NOMO-1 (cell line): ENCODE measurements at regions not wholly inside any gene's neighbourhood (a gene's known extent, or its start where the extent isn't known, plus 50 kb on each side); places are given as distances from the start of the nearest gene placed in this dataset.
"Not testable (repeated sequence)": the region's sequence is repeated elsewhere in the genome, so short reads cannot be mapped to it uniquely, and the experiment has no call there.

Experiments used
- DNase-seq, 2 experiments: peaks; one replicate each; lab custom pipeline; 2025; ENCODE audit not compliant: unreplicated experiment in 2 of 2; lab: John Stamatoyannopoulos, UW

GRCh38 chr6:67883500-67884366 lies 751.3 kb upstream of the ADGRB3 start:
- no peak for DNase-seq

GRCh38 chr6:67882436-67883311 lies 752.4 kb upstream of the ADGRB3 start:
- DNase-seq: no peak

- no peak for DNase-seq
Measured at GRCh38 chr6:67881706-67882065, 753.4 kb upstream of the ADGRB3 start.

- no peak for DNase-seq
Measured at GRCh38 chr6:67880939-67881705, 754.0 kb upstream of the ADGRB3 start.

- DNase-seq: not testable (repeated sequence)
Measured at GRCh38 chr6:67880343-67880742, 754.7 kb upstream of the ADGRB3 start.

GRCh38 chr6:67879928-67880327 lies 755.2 kb upstream of the ADGRB3 start:
- DNase-seq: not testable (repeated sequence)

- not testable (repeated sequence) for DNase-seq
Measured at GRCh38 chr6:67879105-67879904, 755.8 kb upstream of the ADGRB3 start.

GRCh38 chr6:67878216-67878615 lies 756.9 kb upstream of the ADGRB3 start:
- not testable (repeated sequence) for DNase-seq

- DNase-seq: no peak
Measured at GRCh38 chr6:67877288-67877687, 757.8 kb upstream of the ADGRB3 start.

- DNase-seq: no peak
Measured at GRCh38 chr6:67875877-67876383, 759.2 kb upstream of the ADGRB3 start.

- no peak for DNase-seq
Measured at GRCh38 chr6:67870321-67870720, 764.8 kb upstream of the ADGRB3 start.

GRCh38 chr6:67863346-67863745 lies 771.7 kb upstream of the ADGRB3 start:
- no peak for DNase-seq

GRCh38 chr6:67854098-67854497 lies 781.0 kb upstream of the ADGRB3 start:
- DNase-seq: no peak

GRCh38 chr6:67839818-67840217 lies 795.3 kb upstream of the ADGRB3 start:
- DNase-seq: no peak

GRCh38 chr6:67825201-67825895 lies 809.7 kb upstream of the ADGRB3 start:
- DNase-seq: no peak

- DNase-seq: no peak
Measured at GRCh38 chr6:67818322-67818721, 816.8 kb upstream of the ADGRB3 start.

- no peak for DNase-seq
Measured at GRCh38 chr6:67815623-67816022, 819.5 kb upstream of the ADGRB3 start.

- DNase-seq: no peak
Measured at GRCh38 chr6:67814262-67814661, 820.8 kb upstream of the ADGRB3 start.

GRCh38 chr6:67812693-67813092 lies 822.4 kb upstream of the ADGRB3 start:
- no peak for DNase-seq
